ENCODE measurements at regions not wholly inside any gene's neighbourhood (a gene's known extent, or its start where the extent isn't known, plus 50 kb on each side); places are given as distances from the start of the nearest gene placed in this dataset.

DNA sequence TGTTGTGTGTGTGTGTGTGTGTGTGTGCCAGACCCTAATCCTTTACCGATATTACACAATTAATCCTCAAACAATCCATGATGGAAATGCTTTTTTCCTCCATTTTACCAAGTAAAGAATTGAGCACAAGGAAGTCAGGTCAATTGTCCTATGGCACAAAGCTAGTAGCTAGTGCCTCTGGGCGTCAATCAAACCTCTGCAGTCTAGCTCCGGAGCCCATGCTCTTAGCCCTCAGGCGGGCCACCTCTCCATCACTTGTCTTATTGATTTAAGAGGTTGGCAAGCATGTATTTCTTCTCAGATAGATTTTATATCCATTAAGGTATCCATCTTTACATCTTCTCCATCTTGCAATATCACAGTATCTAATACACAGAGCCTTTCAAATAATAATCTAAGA lies 886.6 kb downstream of the TBL1XR1 start:
- H3K4me3 ChIP-seq (ENCODE audit: low read depth, low read length), result no peak overlapping the region
- no peak for TF ChIP-seq CTCF (conservative IDR thresholded peaks at IDR 0.05; ENCODE audit: low read depth, low read length)
- DNase-seq (ENCODE audit: low read depth), result no peak

- H3K4me3 ChIP-seq (ENCODE audit: low read depth, low read length), result no peak overlapping the region
- TF ChIP-seq CTCF (conservative IDR thresholded peaks at IDR 0.05; ENCODE audit: low read depth, low read length), result no peak
- no peak for DNase-seq (ENCODE audit: low read depth)
Measured at GRCh38 chr3:176302271-176302670, 895.0 kb downstream of the TBL1XR1 start.

DNA sequence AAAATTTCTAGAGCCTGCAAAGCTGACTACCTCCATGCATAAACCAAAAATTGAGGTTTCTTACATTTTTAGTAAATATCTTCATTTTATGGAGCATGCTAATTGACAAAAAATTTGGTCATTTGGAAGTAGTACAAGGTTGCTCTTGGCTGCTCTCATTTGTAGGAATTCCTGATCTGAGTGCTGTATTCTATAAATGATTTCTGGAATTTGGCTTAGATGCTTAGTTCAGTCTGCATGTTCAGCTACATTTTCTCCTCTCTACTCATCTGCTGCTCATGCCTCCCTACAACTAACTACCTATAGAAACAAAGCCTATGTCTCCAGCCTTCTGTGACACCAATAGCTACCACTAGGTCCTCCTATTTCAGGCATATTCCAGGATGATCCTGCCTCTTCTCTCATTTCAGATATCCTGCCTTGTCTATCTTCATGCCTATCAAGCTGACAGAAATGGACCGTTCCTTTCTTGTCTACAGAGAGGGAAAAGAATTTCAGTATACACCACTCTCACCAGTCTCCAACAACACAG lies 901.1 kb downstream of the TBL1XR1 start:
- no peak for TF ChIP-seq CTCF (conservative IDR thresholded peaks at IDR 0.05; ENCODE audit: low read depth, low read length)
- DNase-seq (ENCODE audit: low read depth), result no peak

DNA sequence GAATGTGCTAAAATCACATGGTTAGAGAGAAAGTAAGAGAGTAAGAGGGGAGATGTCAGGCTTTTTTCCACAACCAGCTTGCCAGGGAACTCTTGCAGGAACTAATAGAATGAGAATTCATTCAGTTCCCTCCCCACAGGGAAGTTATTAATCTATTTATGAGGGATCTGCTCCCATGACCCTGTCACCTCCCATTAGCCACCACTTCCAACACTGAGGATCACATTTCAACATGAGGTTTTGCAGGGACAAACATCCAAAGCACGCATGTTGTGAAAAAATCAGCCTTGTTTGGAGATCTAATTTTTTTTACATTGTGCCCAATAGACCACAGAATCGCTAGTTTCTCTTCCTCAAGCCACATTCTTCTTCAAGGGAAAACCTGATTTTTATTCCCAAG lies 904.0 kb downstream of the TBL1XR1 start:
- no peak for DNase-seq (ENCODE audit: low read depth)
- TF ChIP-seq CTCF (conservative IDR thresholded peaks at IDR 0.05; ENCODE audit: low read depth, low read length), result no peak

More for the DNA sequence above, 901.1 kb downstream of the TBL1XR1 start:
- no peak overlapping the region for H3K4me3 ChIP-seq (ENCODE audit: low read depth, low read length)

GRCh38 chr3:176286476-176287085 lies 910.7 kb downstream of the TBL1XR1 start:
- DNase-seq (ENCODE audit: low read depth), result no peak
- TF ChIP-seq CTCF (conservative IDR thresholded peaks at IDR 0.05; ENCODE audit: low read depth, low read length), result no peak
- no peak overlapping the region for H3K4me3 ChIP-seq (ENCODE audit: low read depth, low read length)

More for the DNA sequence above, 904.0 kb downstream of the TBL1XR1 start:
- H3K4me3 ChIP-seq (ENCODE audit: low read depth, low read length), result no peak overlapping the region

DNA sequence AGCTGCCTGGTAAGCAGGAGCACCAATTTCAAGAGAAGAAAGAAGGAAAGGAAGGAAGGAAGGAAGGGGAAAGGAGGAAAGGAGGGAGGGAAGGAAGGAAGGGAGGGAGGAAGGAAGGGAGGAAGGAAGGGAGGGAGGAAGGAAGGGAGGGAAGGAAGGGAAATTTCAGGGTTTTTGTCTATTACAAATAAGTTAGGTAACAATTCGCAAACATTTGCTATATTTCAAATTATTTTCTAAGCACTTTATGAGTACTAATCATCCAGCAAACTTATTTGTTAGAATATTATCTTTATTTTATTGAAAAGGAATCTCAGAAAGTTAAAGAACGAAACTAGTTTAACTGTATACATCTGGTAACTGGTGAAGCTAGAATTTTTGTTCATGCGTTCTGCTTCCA lies 921.7 kb downstream of the TBL1XR1 start:
- H3K4me3 ChIP-seq (ENCODE audit: low read depth, low read length), result no peak overlapping the region
- DNase-seq (ENCODE audit: low read depth), result no peak
- TF ChIP-seq CTCF (conservative IDR thresholded peaks at IDR 0.05; ENCODE audit: low read depth, low read length), result no peak

DNA sequence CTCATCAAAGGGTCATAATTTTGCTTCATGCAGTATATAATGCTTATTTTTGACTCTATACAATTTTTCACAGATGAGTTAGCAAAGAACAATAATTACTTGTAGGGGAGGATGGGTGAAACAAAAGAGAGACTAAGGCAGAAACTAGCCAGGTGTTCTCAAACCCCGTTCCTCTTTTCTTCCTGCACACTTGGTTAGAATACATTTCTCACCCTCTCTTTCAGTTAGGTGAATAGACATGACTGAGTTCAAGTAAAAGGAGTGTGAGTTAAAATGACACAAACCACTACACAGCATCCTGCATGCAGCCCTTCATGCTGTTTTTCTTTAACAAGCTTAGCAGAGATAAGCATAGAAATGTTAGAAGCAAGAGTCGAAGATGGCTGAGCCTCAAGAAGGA lies 922.2 kb downstream of the TBL1XR1 start:
- TF ChIP-seq CTCF (conservative IDR thresholded peaks at IDR 0.05; ENCODE audit: low read depth, low read length), result no peak
- H3K4me3 ChIP-seq (ENCODE audit: low read depth, low read length), result no peak overlapping the region
- no peak for DNase-seq (ENCODE audit: low read depth)
